ENCODE measurements at regions not wholly inside any gene's neighbourhood (a gene's known extent, or its start where the extent isn't known, plus 50 kb on each side); places are given as distances from the start of the nearest gene placed in this dataset.
"Not testable (repeated sequence)": the region's sequence is repeated elsewhere in the genome, so short reads cannot be mapped to it uniquely, and the experiment has no call there.

DNA sequence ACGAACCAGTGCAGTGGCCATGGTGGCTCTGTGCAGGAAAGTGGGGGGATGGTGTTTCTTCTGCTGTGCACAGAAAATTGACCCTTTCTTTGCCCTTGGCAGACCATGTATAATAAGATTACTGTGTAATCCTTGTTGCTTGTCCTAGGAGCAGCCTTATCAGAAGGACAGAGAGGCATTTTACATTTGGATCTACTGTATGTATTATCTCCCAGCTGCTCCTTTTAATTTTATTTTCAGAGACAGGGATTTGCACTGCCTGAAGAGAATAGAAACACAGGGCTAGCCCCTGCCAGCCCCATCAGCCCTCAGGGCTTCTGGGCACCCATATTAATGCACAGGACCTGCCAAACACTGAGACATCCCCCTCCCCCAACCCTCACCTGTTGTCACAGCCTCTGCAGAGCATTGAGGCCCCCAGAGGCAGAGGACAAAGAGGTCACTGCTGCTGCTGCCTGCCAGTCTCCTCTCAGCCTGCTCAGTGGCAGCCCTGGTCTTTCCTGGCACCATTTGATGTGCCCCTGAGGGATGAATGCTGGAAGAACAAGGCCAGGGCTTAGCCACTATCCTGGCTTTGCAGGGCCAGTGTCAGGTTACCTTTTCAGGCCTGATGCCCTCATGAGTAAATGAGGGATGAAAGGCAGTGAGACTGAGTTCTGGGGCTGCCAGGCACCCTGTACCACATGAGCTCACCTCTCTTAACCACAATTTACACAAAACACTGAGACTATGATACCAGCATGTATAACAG lies 533.4 kb downstream of the NTRK3 start:
- no peak for DNase-seq (ENCODE audit: low read depth in 3 of 3)

DNA sequence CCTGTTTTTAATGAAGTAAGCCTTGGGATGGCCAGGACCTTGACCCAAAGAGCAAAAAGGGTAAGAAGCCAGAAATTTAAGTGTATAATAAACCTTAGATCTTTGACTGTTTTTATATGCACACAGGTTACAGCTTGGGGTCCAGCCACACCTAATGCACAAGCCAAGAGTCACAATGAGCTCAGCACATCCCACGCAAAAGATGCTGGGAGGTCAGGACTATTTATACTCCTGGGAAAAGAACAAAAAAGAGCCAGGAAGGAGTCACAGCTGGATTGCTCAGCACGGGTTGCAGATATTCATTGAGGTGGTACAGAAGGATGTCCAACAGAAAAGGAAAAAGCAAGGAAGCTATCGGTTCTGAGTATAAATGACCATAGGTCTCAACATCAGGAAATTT lies 536.3 kb downstream of the NTRK3 start:
- DNase-seq (ENCODE audit: low read depth in 3 of 3), result no peak

DNA sequence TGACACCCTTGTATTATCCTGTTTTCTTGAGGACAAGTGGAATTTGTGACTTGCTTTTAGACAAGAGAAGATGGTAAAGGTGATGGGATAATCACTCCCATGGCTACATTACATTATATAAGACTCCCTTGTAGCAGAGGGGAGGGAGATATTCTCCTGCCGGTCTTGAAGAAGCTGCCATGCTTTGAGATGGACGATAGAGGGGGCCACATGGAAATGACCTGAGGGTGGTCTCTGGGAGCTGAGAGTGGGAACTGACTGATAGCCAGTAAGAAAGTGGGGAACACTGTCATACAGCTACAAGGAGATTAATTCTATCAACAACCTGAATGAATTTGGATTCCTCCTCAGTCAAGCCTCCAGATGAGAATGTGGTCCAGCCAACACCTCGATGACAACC lies 540.1 kb downstream of the NTRK3 start:
- no peak for DNase-seq (ENCODE audit: low read depth in 3 of 3)

- DNase-seq (ENCODE audit: low read depth in 3 of 3), result no peak
Observed at GRCh38 chr15:87715252-87715651, 541.3 kb downstream of the NTRK3 start.

GRCh38 chr15:87713475-87713879 lies 543.1 kb downstream of the NTRK3 start:
- DNase-seq (ENCODE audit: low read depth in 3 of 3), result no peak

DNA sequence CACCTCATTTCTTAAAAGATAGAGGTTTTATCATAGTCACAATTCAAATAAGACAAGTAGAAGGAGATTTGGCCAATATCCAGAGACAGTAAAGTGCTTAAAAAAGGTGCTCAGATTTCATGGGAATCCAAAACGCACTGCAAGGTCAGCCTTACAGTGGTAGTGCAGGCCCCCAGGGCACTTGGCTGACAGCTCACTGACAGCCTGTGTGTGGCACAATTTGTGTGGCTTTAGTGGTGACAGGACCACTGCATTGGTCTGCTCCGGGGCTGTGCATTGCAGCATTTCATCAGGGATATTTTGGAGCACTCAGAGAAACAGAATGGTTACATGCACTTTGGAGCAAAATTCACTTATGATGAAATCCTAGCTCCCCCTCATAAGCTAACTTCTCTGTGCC lies 544.3 kb downstream of the NTRK3 start:
- no peak for DNase-seq (ENCODE audit: low read depth in 3 of 3)

GRCh38 chr15:87711026-87711425 lies 545.5 kb downstream of the NTRK3 start:
- DNase-seq (ENCODE audit: low read depth in 3 of 3), result no peak

- DNase-seq (ENCODE audit: low read depth in 3 of 3), result no peak
Observed at GRCh38 chr15:87710406-87710805, 546.1 kb downstream of the NTRK3 start.

DNA sequence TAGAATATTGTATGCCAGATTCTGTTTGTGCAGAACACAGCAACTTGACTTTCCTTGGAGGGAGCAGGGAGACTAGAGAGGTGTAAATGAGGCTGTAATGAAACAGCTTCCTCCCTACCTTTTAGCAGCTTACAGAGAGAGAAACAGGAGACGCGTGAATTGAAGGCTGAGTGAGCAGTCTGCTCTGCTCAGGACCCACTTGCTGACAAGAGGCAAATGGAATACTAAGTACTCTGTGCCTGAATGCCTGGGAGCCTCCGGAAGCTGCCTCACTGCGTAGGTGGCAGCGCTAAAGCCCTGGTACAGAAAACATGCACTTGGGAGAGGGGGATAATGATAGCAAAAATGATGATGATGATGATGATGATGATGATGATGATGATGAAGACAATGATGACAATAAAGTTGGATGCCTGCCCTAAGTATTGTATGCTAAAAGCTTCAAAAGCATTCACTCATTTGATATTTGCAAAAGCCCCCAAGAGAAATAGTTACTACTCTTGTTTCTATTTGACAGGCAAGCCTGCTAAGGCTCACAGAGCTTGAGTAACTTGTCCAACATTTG lies 548.9 kb downstream of the NTRK3 start:
- no peak for DNase-seq (ENCODE audit: low read depth in 3 of 3)

- DNase-seq (ENCODE audit: low read depth in 3 of 3), result no peak
Observed at GRCh38 chr15:87707071-87707470, 549.5 kb downstream of the NTRK3 start.

DNA sequence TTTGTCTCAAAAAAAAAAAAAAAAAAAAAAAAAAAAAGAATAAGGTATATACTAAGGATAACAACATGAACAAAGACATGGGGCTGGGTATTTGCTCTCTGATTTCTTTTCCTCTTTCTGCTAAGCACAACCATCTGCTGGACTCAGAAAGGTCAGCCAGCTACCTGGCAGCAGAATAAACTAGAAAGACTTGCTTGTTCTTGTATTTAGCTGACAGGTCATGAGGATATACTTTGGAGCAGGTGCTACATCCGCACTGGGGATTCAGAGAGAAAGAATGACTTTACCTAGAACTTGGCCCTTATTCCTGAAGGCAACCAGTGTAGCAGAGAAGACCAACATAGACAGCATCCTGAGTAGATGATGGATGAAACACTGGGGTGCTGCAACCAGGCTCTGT lies 550.5 kb downstream of the NTRK3 start:
- DNase-seq (ENCODE audit: low read depth in 3 of 3), result no peak

GRCh38 chr15:87704276-87704675 lies 552.3 kb downstream of the NTRK3 start:
- DNase-seq (ENCODE audit: low read depth in 3 of 3), result no peak

- no peak for DNase-seq (ENCODE audit: low read depth in 3 of 3)
Observed at GRCh38 chr15:87703327-87704111, 553.0 kb downstream of the NTRK3 start.

GRCh38 chr15:87702270-87702669 lies 554.3 kb downstream of the NTRK3 start:
- DNase-seq (ENCODE audit: low read depth in 3 of 3), result no peak

DNA sequence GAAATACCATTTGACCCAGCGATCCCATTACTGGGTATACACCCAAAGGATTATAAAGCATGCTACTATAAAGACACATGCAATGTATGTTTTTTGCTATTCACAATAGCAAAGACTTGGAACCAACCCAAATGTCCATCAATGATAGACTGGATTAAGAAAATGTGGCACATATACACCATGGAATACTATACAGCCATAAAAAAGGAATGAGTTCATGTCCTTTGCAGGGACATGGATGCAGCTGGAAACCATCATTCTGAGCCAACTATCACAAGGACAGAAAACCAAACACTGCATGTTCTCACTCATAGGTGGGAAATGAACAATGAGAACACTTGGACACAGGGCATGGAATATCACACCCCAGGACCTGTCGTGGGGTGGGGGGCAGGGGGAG lies 558.1 kb downstream of the NTRK3 start:
- not testable (repeated sequence) for DNase-seq (ENCODE audit: low read depth in 3 of 3)

GRCh38 chr15:87689716-87690115 lies 566.8 kb downstream of the NTRK3 start:
- no peak for DNase-seq (ENCODE audit: low read depth in 3 of 3)

DNA sequence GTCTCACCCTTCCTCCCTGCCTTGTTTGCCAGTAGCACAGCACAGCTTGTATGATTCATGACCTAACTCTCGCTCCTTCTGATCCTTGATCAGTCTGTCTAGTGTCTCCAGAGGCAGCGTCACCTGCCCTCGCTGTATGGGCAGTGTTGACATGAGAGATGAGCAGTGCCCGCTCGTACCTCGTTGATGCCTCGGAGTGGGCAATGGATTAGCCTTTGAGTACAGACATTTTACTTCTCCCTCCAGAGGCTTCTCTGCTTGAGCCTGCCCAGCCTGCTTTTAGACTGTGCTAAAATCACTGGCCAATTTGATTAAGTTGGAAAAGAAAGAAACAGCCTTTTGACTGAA lies 569.0 kb downstream of the NTRK3 start:
- DNase-seq (ENCODE audit: low read depth in 3 of 3), result no peak

DNA sequence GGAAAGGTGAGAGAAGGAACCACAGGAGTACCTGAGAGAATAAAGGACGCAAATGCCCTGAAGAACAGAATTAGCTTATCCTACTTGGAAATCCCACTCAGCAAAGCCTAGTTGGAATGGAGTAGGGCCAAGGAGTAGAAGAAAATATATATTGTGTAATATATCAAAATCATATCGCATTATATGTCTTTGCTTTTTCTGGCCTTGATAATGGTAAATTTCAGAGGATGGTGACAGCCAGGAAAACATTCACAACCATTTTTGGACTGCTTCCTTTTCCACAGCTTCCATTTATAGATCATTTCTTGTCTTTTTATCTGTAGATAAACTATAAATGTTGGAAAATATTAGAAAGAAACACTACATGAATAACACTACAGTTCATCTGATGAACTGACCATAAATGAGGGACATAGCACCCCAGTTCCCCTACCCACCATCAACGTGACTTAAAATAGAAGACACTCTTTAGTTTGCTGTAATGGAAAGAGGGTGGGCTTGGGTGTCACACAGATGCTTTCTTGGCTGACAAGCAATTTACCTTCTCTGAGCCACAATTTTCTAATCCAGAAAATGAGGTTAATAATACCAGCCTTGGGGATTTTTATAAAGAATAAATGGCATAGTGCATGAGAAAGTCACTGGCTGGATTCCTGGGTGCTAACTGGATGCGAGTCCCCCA lies 569.6 kb downstream of the NTRK3 start:
- DNase-seq (ENCODE audit: low read depth in 3 of 3), result no peak

DNA sequence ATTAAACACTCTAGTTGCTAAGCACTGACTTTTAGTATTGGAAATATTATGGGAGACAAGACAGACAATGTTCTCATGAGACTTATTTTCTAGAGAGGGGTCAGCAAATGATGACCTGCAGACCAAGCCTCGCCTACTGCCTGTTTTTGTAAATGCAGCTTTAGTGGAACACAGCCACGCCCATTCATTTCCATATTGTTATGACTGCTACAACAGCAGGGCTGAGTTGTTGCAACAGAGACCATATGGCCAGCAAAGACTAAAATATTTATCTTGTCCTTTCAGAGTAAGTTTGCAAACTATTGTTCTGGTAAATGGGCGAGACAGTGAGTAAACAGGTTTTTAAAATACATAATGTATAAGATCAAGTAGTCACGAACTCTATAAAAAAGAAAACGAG lies 570.2 kb downstream of the NTRK3 start:
- DNase-seq (ENCODE audit: low read depth in 3 of 3), result no peak

- DNase-seq (ENCODE audit: low read depth in 3 of 3), result no peak
Observed at GRCh38 chr15:87682527-87682926, 574.0 kb downstream of the NTRK3 start.

GRCh38 chr15:87681104-87681503 lies 575.4 kb downstream of the NTRK3 start:
- no peak for DNase-seq (ENCODE audit: low read depth in 3 of 3)

DNA sequence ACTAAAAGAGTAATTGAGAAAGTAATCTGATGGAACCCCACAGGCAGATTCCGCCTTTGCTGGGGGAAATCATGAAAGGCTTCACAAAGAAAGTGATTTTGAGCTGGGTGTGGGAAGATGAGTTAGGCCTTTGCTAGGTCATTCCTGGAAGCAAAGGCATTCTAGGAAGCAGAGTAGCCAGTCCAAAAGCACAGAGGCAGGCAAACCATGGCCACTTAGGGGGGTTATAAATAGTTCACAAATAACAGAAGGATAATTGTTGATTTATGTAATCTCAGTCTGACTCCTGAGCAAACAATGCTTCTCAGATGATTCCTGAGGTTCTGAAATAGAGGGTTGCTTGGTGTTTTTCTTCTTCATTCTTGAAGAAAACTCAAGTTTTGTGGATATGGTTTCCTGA lies 576.3 kb downstream of the NTRK3 start:
- DNase-seq (ENCODE audit: low read depth in 3 of 3), result no peak

- no peak for DNase-seq (ENCODE audit: low read depth in 3 of 3)
Observed at GRCh38 chr15:87675271-87675670, 581.3 kb downstream of the NTRK3 start.

Measured in stimulated activated CD4-positive, alpha-beta T cell treated with anti-CD3 and anti-CD28 coated beads, TNF-alpha, amount 100 ng/mL, for 4 hours (primary cell).